Hepatocyte (in vitro differentiated cells): ENCODE measurements at regions not wholly inside any gene's neighbourhood (a gene's known extent, or its start where the extent isn't known, plus 50 kb on each side); places are given as distances from the start of the nearest gene placed in this dataset.

Experiments
- CTCF ChIP-seq: fragments of 200-600 bp; sonication (generic); IDR thresholded peaks from 2 replicates; pipeline ENCODE4 v1.5.1; 2016; ENCODE audit warnings: antibody characterized with exemption, mild to moderate bottlenecking; ENCODE audit not compliant: poor library complexity
- EZH2phosphoT487 ChIP-seq: fragments of 200-600 bp; sonication (generic); IDR thresholded peaks from one replicate; pipeline ENCODE4 v1.6.1; 2018; ENCODE audit warnings: antibody characterized with exemption, mild to moderate bottlenecking, low read depth, moderate library complexity; ENCODE audit not compliant: unreplicated experiment, severe bottlenecking

GRCh38 chr5:3120028-3120427 is 368.6 kb upstream of the IRX2 start:
- no peak for TF ChIP-seq EZH2phosphoT487
- TF ChIP-seq CTCF = no peak
